ENCODE measurements at regions not wholly inside any gene's neighbourhood (a gene's known extent, or its start where the extent isn't known, plus 50 kb on each side); places are given as distances from the start of the nearest gene placed in this dataset.
A peak's percentile ranks its signal among the peaks of the same experiment; 100 is the strongest.

DNA sequence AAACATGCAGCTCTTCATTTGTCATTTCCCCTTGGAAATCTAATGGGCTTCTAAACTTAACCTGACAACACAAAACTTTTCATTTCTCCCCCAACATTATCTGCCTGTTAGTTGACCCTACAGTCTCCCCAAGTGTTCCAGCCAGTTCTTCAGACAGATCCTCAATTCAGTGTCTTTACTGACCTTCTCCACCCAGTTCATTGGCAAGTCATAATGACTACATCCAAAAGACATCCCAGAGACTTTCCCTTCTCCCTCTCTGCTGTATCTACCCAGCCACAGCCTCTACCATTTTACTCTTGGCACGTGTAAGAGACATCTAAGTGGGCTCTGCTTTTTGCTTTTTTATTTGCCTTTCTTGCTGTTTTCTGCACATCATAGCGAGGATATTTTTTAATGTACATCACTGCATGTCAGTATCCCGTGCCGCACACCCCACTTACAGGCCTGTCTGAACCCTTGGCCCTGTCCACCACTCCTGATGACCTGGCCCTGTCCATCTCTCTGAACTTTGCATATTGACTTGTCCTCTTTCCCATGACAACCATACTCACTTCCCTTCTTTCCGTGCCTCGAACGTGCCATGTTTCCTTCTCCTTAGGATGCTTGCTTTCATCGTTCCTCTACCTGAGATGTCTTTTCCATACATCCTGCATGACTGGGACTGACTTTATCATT lies 391.9 kb downstream of the IRS2 start:
- Histone ChIP-seq H3K4me3 (no peak overlapping the region), H3K36me3 (no peaks in the 10 kb centered on the region), H3K27ac (no peak overlapping the region), H3K9me3 (no peaks in the 10 kb centered on the region), H3K4me1 (no peaks in the 10 kb centered on the region), H3K27me3 (no peaks in the 10 kb centered on the region)
- ATAC-seq: no peak
- TF ChIP-seq, protein P1, sequence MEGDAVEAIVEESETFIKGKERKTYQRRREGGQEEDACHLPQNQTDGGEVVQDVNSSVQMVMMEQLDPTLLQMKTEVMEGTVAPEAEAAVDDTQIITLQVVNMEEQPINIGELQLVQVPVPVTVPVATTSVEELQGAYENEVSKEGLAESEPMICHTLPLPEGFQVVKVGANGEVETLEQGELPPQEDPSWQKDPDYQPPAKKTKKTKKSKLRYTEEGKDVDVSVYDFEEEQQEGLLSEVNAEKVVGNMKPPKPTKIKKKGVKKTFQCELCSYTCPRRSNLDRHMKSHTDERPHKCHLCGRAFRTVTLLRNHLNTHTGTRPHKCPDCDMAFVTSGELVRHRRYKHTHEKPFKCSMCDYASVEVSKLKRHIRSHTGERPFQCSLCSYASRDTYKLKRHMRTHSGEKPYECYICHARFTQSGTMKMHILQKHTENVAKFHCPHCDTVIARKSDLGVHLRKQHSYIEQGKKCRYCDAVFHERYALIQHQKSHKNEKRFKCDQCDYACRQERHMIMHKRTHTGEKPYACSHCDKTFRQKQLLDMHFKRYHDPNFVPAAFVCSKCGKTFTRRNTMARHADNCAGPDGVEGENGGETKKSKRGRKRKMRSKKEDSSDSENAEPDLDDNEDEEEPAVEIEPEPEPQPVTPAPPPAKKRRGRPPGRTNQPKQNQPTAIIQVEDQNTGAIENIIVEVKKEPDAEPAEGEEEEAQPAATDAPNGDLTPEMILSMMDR (IDR thresholded peaks at IDR 0.05): no peak
- intact Hi-C loops (cut with DNase I): no loop called here
- DNase-seq: no peak

DNA sequence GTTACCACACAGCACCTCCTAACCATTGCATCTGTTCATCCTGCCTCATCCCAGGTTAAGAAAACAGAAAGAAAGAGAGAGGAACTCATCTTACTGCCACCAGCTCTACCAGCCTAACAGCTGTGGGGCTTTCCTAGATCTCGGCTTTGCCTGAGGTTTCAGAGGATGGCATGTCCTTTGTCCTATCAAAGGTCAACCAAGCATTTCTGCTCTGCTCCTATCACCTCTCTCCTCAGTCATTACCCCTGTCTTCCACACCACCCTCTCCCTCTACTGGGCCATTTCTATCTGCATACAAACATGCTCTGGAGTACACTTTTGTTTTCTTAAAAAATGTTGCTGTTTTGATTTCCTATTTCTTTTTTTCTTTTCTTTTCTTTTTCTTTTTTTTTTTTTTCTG lies 393.3 kb downstream of the IRS2 start:
- Histone ChIP-seq H3K9me3 (no peaks in the 10 kb centered on the region), H3K4me3 (no peak overlapping the region), H3K36me3 (no peaks in the 10 kb centered on the region), H3K4me1 (no peaks in the 10 kb centered on the region), H3K27ac (no peak overlapping the region), H3K27me3 (no peaks in the 10 kb centered on the region)
- intact Hi-C loops (cut with DNase I): no loop called here
- TF ChIP-seq, protein P1 (IDR thresholded peaks at IDR 0.05): no peak
- ATAC-seq (no peak), DNase-seq (no peak)

DNA sequence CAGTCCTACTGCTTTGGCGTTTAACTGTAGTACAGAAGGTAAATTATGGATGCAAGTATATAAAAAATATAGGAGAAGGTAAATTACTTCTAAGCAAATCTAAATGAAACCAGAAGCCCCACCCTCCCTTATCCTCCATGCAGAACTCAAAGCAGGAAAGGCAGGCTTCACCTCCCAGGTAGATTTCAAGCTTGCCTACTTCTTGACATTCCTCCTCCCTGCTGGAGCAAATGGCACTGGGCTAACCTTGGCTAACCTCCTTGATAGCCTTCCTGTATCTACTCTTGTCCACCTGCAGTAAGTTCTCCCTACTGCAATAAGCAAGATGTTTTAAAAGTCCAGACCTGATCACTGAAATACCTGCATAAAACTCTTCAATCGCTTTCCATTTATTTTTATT lies 396.0 kb downstream of the IRS2 start:
- H3K4me3 ChIP-seq: no peak overlapping the region
- intact Hi-C loops (cut with DNase I): no loop called here
- DNase-seq: no peak
- TF ChIP-seq, protein P1 (IDR thresholded peaks at IDR 0.05): no peak
- H3K27ac ChIP-seq: no peak overlapping the region
- no peaks in the 10 kb centered on the region for H3K9me3 ChIP-seq
- no peaks in the 10 kb centered on the region for H3K27me3 ChIP-seq
- H3K36me3 ChIP-seq: no peaks in the 10 kb centered on the region
- H3K4me1 ChIP-seq: no peaks in the 10 kb centered on the region
- ATAC-seq: no peak

DNA sequence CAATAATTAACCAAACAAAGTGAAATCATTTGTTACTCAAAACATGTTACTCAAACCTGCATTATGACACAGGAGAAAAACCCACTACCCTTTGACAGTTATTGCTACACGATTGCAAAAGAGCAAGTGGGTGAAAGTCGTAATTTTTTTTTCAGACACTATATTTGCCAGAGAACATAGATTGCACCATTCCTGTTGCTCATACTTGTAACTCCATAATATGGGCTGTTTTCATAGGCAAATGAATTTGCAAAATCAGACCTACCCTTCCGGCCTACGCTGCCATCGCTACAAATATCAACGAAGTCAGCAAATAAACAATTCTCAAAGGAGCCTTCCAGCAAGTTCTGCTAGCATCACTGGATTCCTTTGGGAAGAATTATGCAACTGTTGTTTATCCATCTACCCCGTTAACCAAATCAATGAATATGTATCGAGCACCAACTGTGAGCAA lies 396.5 kb downstream of the IRS2 start:
- intact Hi-C loops (cut with DNase I): no loop called here
- TF ChIP-seq, protein P1 (IDR thresholded peaks at IDR 0.05): no peak
- peak; percentile 70 for ATAC-seq

GRCh38 chr13:109389456-109389855 lies 396.9 kb downstream of the IRS2 start:
- no peak overlapping the region for H3K4me3 ChIP-seq
- no peaks in the 10 kb centered on the region for H3K27me3 ChIP-seq
- H3K9me3 ChIP-seq: no peaks in the 10 kb centered on the region
- DNase-seq (no peak), ATAC-seq (no peak)
- TF ChIP-seq, protein P1 (IDR thresholded peaks at IDR 0.05): no peak
- H3K4me1 ChIP-seq: no peaks in the 10 kb centered on the region
- H3K36me3 ChIP-seq: no peaks in the 10 kb centered on the region
- intact Hi-C loops (cut with DNase I): no loop called here
- no peak overlapping the region for H3K27ac ChIP-seq

More for the DNA sequence above, 396.5 kb downstream of the IRS2 start:
- H3K36me3 ChIP-seq: no peaks in the 10 kb centered on the region
- DNase-seq: no peak
- H3K4me1 ChIP-seq: no peaks in the 10 kb centered on the region
- H3K4me3 ChIP-seq: no peak overlapping the region
- no peak overlapping the region for H3K27ac ChIP-seq
- H3K9me3 ChIP-seq: no peaks in the 10 kb centered on the region
- H3K27me3 ChIP-seq: no peaks in the 10 kb centered on the region

GRCh38 chr13:109387471-109387870 lies 398.9 kb downstream of the IRS2 start:
- ATAC-seq: peak; percentile 88
- Histone ChIP-seq H3K27ac (no peak overlapping the region), H3K4me3 (no peak overlapping the region), H3K4me1 (no peaks in the 10 kb centered on the region), H3K36me3 (no peaks in the 10 kb centered on the region), H3K27me3 (no peaks in the 10 kb centered on the region), H3K9me3 (no peaks in the 10 kb centered on the region)
- no peak for DNase-seq
- TF ChIP-seq, protein P1 (IDR thresholded peaks at IDR 0.05): no peak
- intact Hi-C loops (cut with DNase I): no loop called here

All from upper lobe of right lung (tissue), 1 donor.